ENCODE measurements at regions not wholly inside any gene's neighbourhood (a gene's known extent, or its start where the extent isn't known, plus 50 kb on each side); places are given as distances from the start of the nearest gene placed in this dataset.

- FAIRE-seq, result no peak
- DNase-seq (ENCODE audit: low spot score in 2 of 2), result no peak
These were observed 149.0 kb upstream of the RMST start for GRCh38 chr12:97313471-97314190.

GRCh38 chr12:97316321-97316720 lies 146.3 kb upstream of the RMST start:
- no peak for FAIRE-seq
- DNase-seq (ENCODE audit: low spot score in 2 of 2), result no peak

GRCh38 chr12:97321621-97322020 lies 141.0 kb upstream of the RMST start:
- no peak for FAIRE-seq
- DNase-seq (ENCODE audit: low spot score in 2 of 2), result no peak

GRCh38 chr12:97322388-97322787 lies 140.2 kb upstream of the RMST start:
- FAIRE-seq, result no peak

GRCh38 chr12:97323154-97323553 lies 139.4 kb upstream of the RMST start:
- FAIRE-seq (no peak), DNase-seq (ENCODE audit: low spot score in 2 of 2) (no peak)

More at GRCh38 chr12:97322388-97322787, 140.2 kb upstream of the RMST start:
- no peak for DNase-seq (ENCODE audit: low spot score in 2 of 2)

- FAIRE-seq, result no peak
- DNase-seq (ENCODE audit: low spot score in 2 of 2), result no peak
These were observed 138.1 kb upstream of the RMST start for GRCh38 chr12:97324471-97324870.

- FAIRE-seq (no peak), DNase-seq (ENCODE audit: low spot score in 2 of 2) (no peak)
These were observed 127.5 kb upstream of the RMST start for GRCh38 chr12:97335115-97335514.

- DNase-seq (ENCODE audit: low spot score in 2 of 2), result no peak
- FAIRE-seq, result no peak
These were observed 125.5 kb upstream of the RMST start for GRCh38 chr12:97336900-97337751.

GRCh38 chr12:97342130-97342529 lies 120.5 kb upstream of the RMST start:
- FAIRE-seq, result no peak
- no peak for DNase-seq (ENCODE audit: low spot score in 2 of 2)

GRCh38 chr12:97347956-97348355 lies 114.6 kb upstream of the RMST start:
- FAIRE-seq (no peak), DNase-seq (ENCODE audit: low spot score in 2 of 2) (no peak)

GRCh38 chr12:97358361-97358760 lies 104.2 kb upstream of the RMST start:
- DNase-seq (ENCODE audit: low spot score in 2 of 2), result no peak
- no peak for FAIRE-seq

- FAIRE-seq, result no peak
- no peak for DNase-seq (ENCODE audit: low spot score in 2 of 2)
These were observed 103.4 kb upstream of the RMST start for GRCh38 chr12:97359021-97359690.

- no peak for FAIRE-seq
- no peak for DNase-seq (ENCODE audit: low spot score in 2 of 2)
These were observed 98.9 kb upstream of the RMST start for GRCh38 chr12:97363693-97364092.

GRCh38 chr12:97368462-97369163 lies 94.0 kb upstream of the RMST start:
- no peak for FAIRE-seq

GRCh38 chr12:97375310-97375709 lies 87.3 kb upstream of the RMST start:
- FAIRE-seq (no peak), DNase-seq (ENCODE audit: low spot score in 2 of 2) (no peak)

More at GRCh38 chr12:97368462-97369163, 94.0 kb upstream of the RMST start:
- DNase-seq (ENCODE audit: low spot score in 2 of 2), result no peak

- no peak for FAIRE-seq
- no peak for DNase-seq (ENCODE audit: low spot score in 2 of 2)
These were observed 82.2 kb upstream of the RMST start for GRCh38 chr12:97380440-97380839.

- no peak for DNase-seq (ENCODE audit: low spot score in 2 of 2)
- FAIRE-seq, result no peak
These were observed 77.5 kb upstream of the RMST start for GRCh38 chr12:97385121-97385520.

- FAIRE-seq (no peak), DNase-seq (ENCODE audit: low spot score in 2 of 2) (no peak)
These were observed 76.4 kb upstream of the RMST start for GRCh38 chr12:97386133-97386581.

GRCh38 chr12:97387844-97388243 lies 74.8 kb upstream of the RMST start:
- FAIRE-seq, result no peak
- DNase-seq (ENCODE audit: low spot score in 2 of 2), result no peak

GRCh38 chr12:97394657-97395056 lies 67.9 kb upstream of the RMST start:
- FAIRE-seq (no peak), DNase-seq (ENCODE audit: low spot score in 2 of 2) (no peak)

GRCh38 chr12:97397008-97397407 lies 65.6 kb upstream of the RMST start:
- FAIRE-seq (no peak), DNase-seq (ENCODE audit: low spot score in 2 of 2) (no peak)

Measured in frontal cortex (tissue), 3 donors.